ENCODE measurements at regions not wholly inside any gene's neighbourhood (a gene's known extent, or its start where the extent isn't known, plus 50 kb on each side); places are given as distances from the start of the nearest gene placed in this dataset.

DNA sequence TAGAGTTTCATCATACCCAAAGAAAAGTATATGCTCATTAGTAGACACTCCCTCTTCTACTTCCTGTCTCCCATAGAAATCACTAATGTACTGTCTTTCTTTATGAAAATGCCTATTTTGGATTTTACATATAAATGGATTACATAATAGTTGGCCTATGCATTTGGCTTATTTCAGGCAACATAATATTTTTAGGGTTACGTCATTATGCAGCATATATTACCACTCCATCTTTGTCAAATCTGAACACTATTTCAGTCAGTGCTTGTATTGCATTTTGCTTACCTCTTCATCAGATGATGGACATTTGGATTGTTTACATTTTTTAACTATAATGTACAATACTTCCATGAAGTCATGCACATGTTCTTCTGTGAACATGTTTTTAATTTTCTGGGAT is 1406.1 kb downstream of the LRFN5 start:
- TF ChIP-seq GABPA (IDR thresholded peaks at IDR 0.05; ENCODE audit: low read depth, low read length) (no peak), GABPA (CRISPR knock-in tag; IDR thresholded peaks at IDR 0.05; ENCODE audit: low read depth) (no peak), PLRG1 (conservative IDR thresholded peaks at IDR 0.05) (no peak), AGO2 (optimal IDR thresholded peaks at IDR 0.05; ENCODE audit: low read depth, low read length) (no peak), HNRNPK (IDR thresholded peaks at IDR 0.05; ENCODE audit: low read depth, low read length, poor library complexity, severe bottlenecking) (no peak), NCOA1 (CRISPR knock-in tag; IDR thresholded peaks at IDR 0.05) (no peak), DR1 (CRISPR knock-in tag; IDR thresholded peaks at IDR 0.05) (no peak), DPF2 (CRISPR knock-in tag; IDR thresholded peaks at IDR 0.05; ENCODE audit: borderline replicate concordance, low read depth) (no peak), TARDBP (CRISPR knock-in tag; IDR thresholded peaks at IDR 0.05) (no peak), TAF1 (CRISPR knock-in tag; IDR thresholded peaks at IDR 0.05) (no peak), CHCHD3 (CRISPR knock-in tag; IDR thresholded peaks at IDR 0.05) (no peak), ZNF543 (CRISPR knock-in tag; IDR thresholded peaks at IDR 0.05) (no peak)
- TF ChIP-seq, protein P1, sequence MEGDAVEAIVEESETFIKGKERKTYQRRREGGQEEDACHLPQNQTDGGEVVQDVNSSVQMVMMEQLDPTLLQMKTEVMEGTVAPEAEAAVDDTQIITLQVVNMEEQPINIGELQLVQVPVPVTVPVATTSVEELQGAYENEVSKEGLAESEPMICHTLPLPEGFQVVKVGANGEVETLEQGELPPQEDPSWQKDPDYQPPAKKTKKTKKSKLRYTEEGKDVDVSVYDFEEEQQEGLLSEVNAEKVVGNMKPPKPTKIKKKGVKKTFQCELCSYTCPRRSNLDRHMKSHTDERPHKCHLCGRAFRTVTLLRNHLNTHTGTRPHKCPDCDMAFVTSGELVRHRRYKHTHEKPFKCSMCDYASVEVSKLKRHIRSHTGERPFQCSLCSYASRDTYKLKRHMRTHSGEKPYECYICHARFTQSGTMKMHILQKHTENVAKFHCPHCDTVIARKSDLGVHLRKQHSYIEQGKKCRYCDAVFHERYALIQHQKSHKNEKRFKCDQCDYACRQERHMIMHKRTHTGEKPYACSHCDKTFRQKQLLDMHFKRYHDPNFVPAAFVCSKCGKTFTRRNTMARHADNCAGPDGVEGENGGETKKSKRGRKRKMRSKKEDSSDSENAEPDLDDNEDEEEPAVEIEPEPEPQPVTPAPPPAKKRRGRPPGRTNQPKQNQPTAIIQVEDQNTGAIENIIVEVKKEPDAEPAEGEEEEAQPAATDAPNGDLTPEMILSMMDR (CRISPR knock-in tag; IDR thresholded peaks at IDR 0.05): no peak
- TF ChIP-seq, protein P2, sequence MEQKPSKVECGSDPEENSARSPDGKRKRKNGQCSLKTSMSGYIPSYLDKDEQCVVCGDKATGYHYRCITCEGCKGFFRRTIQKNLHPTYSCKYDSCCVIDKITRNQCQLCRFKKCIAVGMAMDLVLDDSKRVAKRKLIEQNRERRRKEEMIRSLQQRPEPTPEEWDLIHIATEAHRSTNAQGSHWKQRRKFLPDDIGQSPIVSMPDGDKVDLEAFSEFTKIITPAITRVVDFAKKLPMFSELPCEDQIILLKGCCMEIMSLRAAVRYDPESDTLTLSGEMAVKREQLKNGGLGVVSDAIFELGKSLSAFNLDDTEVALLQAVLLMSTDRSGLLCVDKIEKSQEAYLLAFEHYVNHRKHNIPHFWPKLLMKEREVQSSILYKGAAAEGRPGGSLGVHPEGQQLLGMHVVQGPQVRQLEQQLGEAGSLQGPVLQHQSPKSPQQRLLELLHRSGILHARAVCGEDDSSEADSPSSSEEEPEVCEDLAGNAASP (CRISPR knock-in tag; IDR thresholded peaks at IDR 0.05; ENCODE audit: borderline replicate concordance): no peak
